Activated naive CD4-positive, alpha-beta T cell treated with anti-CD3 and anti-CD28 coated beads, Interleukin-2, amount 50 U/mL, for 72 hours (primary cell): ENCODE measurements at regions not wholly inside any gene's neighbourhood (a gene's known extent, or its start where the extent isn't known, plus 50 kb on each side); places are given as distances from the start of the nearest gene placed in this dataset.
"Not testable (repeated sequence)": the region's sequence is repeated elsewhere in the genome, so short reads cannot be mapped to it uniquely, and the experiment has no call there.

Experiments
- ATAC-seq, 2 donors: fragments of 150-1000 bp; cut with Tn5 transposase; 2 replicates each; pipeline ENCODE4 v1.10.0; 2021; ENCODE audit warnings: mild to moderate bottlenecking in 2 of 2, moderate library complexity in 2 of 2
- DNase-seq, 2 donors: peaks; one replicate each; pipeline ENCODE4 v3.0.0; 2021 to 2022; ENCODE audit warnings: low spot score in 2 of 2
- H3K27ac Mint-ChIP-seq, 2 donors: one replicate each; pipeline ENCODE4 v1.8.0; 2022; ENCODE audit warnings: mild to moderate bottlenecking in 2 of 2, mixed read lengths in 2 of 2
- H3K36me3 Mint-ChIP-seq, 2 donors: one replicate each; pipeline ENCODE4 v1.8.0; 2022; ENCODE audit warnings: mixed read lengths in 2 of 2
- H3K9me3 Mint-ChIP-seq, 2 donors: one replicate each; pipeline ENCODE4 v1.8.0; 2022; ENCODE audit warnings: mixed read lengths in 2 of 2

GRCh38 chr3:94616833-94617232 is 554.0 kb downstream of the NSUN3 start:
- H3K36me3 Mint-ChIP-seq: no peaks in the 10 kb centered on the region
- DNase-seq (no peak), ATAC-seq (no peak)
- no peak overlapping the region for H3K27ac Mint-ChIP-seq
- peaks cover 4 to 12% of the 10 kb centered on the region in 2 donors for H3K9me3 Mint-ChIP-seq

- DNase-seq: no peak
- H3K9me3 Mint-ChIP-seq: peaks cover 4 to 12% of the 10 kb centered on the region in 2 donors
- H3K27ac Mint-ChIP-seq: no peak overlapping the region
- ATAC-seq: no peak
- no peaks in the 10 kb centered on the region for H3K36me3 Mint-ChIP-seq
These were observed 554.5 kb downstream of the NSUN3 start for GRCh38 chr3:94617312-94617711.

- no peak for DNase-seq
- H3K36me3 Mint-ChIP-seq: no peaks in the 10 kb centered on the region
- no peak for ATAC-seq
- H3K9me3 Mint-ChIP-seq: peaks cover 0 to 4% of the 10 kb centered on the region in 2 donors
- H3K27ac Mint-ChIP-seq: no peak overlapping the region
These were observed 556.8 kb downstream of the NSUN3 start for GRCh38 chr3:94619643-94620042.

GRCh38 chr3:94626573-94626972 is 563.7 kb downstream of the NSUN3 start:
- Mint-ChIP-seq H3K27ac (no peak overlapping the region), H3K36me3 (no peaks in the 10 kb centered on the region), H3K9me3 (peaks cover 16 to 17% of the 10 kb centered on the region in 2 donors)
- ATAC-seq: no peak
- no peak for DNase-seq

- Mint-ChIP-seq H3K27ac (no peak overlapping the region), H3K9me3 (peaks cover 22 to 23% of the 10 kb centered on the region in 2 donors)
These were observed 564.8 kb downstream of the NSUN3 start for GRCh38 chr3:94627689-94628088.

GRCh38 chr3:94643400-94643799 is 580.5 kb downstream of the NSUN3 start:
- H3K9me3 Mint-ChIP-seq: peaks cover 20 to 30% of the 10 kb centered on the region in 2 donors
- no peak for ATAC-seq
- H3K36me3 Mint-ChIP-seq: no peaks in the 10 kb centered on the region
- DNase-seq: no peak
- H3K27ac Mint-ChIP-seq: no peak overlapping the region

More at GRCh38 chr3:94627689-94628088, 564.8 kb downstream of the NSUN3 start:
- DNase-seq: no peak
- no peak for ATAC-seq
- H3K36me3 Mint-ChIP-seq: no peaks in the 10 kb centered on the region

- H3K9me3 Mint-ChIP-seq: peaks cover 21 to 31% of the 10 kb centered on the region in 2 donors
- no peak for ATAC-seq
- no peak for DNase-seq
These were observed 582.9 kb downstream of the NSUN3 start for GRCh38 chr3:94645790-94646189.

GRCh38 chr3:94647131-94647530 is 584.3 kb downstream of the NSUN3 start:
- H3K36me3 Mint-ChIP-seq: peaks cover 0 to 5% of the 10 kb centered on the region in 2 donors
- DNase-seq: no peak
- no peak overlapping the region for H3K27ac Mint-ChIP-seq
- H3K9me3 Mint-ChIP-seq: peaks cover 21 to 27% of the 10 kb centered on the region in 2 donors
- no peak for ATAC-seq

More at GRCh38 chr3:94645790-94646189, 582.9 kb downstream of the NSUN3 start:
- Mint-ChIP-seq H3K27ac (no peak overlapping the region), H3K36me3 (peaks cover 0 to 5% of the 10 kb centered on the region in 2 donors)

GRCh38 chr3:94648270-94649180 is 585.7 kb downstream of the NSUN3 start:
- peaks cover 23 to 30% of the 10 kb centered on the region in 2 donors for H3K9me3 Mint-ChIP-seq
- H3K36me3 Mint-ChIP-seq, ATAC-seq, DNase-seq, H3K27ac Mint-ChIP-seq: not testable (repeated sequence)

- no peak for DNase-seq
- H3K36me3 Mint-ChIP-seq: peaks cover 0 to 14% of the 10 kb centered on the region in 2 donors
These were observed 591.2 kb downstream of the NSUN3 start for GRCh38 chr3:94654096-94654495.

GRCh38 chr3:94665922-94666321 is 603.1 kb downstream of the NSUN3 start:
- Mint-ChIP-seq H3K9me3 (peaks cover 0 to 3% of the 10 kb centered on the region in 2 donors), H3K27ac (no peak overlapping the region), H3K36me3 (no peaks in the 10 kb centered on the region)
- DNase-seq (no peak), ATAC-seq (no peak)

More at GRCh38 chr3:94654096-94654495, 591.2 kb downstream of the NSUN3 start:
- peaks cover 22 to 31% of the 10 kb centered on the region in 2 donors for H3K9me3 Mint-ChIP-seq
- ATAC-seq: no peak
- H3K27ac Mint-ChIP-seq: no peak overlapping the region

- no peak for DNase-seq
- Mint-ChIP-seq H3K27ac (no peak overlapping the region), H3K9me3 (peaks cover 5 to 7% of the 10 kb centered on the region in 2 donors), H3K36me3 (no peaks in the 10 kb centered on the region)
- no peak for ATAC-seq
These were observed 608.2 kb downstream of the NSUN3 start for GRCh38 chr3:94671078-94671477.

GRCh38 chr3:94673876-94674275 is 611.0 kb downstream of the NSUN3 start:
- Mint-ChIP-seq H3K9me3 (peaks cover 11 to 14% of the 10 kb centered on the region in 2 donors), H3K36me3 (peaks cover 0 to 6% of the 10 kb centered on the region in 2 donors), H3K27ac (no peak overlapping the region)
- ATAC-seq: no peak
- DNase-seq: no peak

- H3K36me3 Mint-ChIP-seq: no peaks in the 10 kb centered on the region
- H3K27ac Mint-ChIP-seq: no peak overlapping the region
- no peak for DNase-seq
- no peak for ATAC-seq
- peaks cover 7 to 17% of the 10 kb centered on the region in 2 donors for H3K9me3 Mint-ChIP-seq
These were observed 623.3 kb downstream of the NSUN3 start for GRCh38 chr3:94686208-94686607.

- H3K36me3 Mint-ChIP-seq: no peaks in the 10 kb centered on the region
- ATAC-seq: no peak
- no peak for DNase-seq
- H3K9me3 Mint-ChIP-seq: peaks cover 4 to 8% of the 10 kb centered on the region in 2 donors
- H3K27ac Mint-ChIP-seq: no peak overlapping the region
These were observed 631.3 kb downstream of the NSUN3 start for GRCh38 chr3:94693997-94694640.

GRCh38 chr3:94694894-94695293 is 632.0 kb downstream of the NSUN3 start:
- Mint-ChIP-seq H3K27ac (no peak overlapping the region), H3K9me3 (peaks cover 4 to 8% of the 10 kb centered on the region in 2 donors), H3K36me3 (no peaks in the 10 kb centered on the region)
- DNase-seq (no peak), ATAC-seq (no peak)

- H3K36me3 Mint-ChIP-seq: no peaks in the 10 kb centered on the region
- no peak overlapping the region for H3K27ac Mint-ChIP-seq
- peaks cover 5 to 7% of the 10 kb centered on the region in 2 donors for H3K9me3 Mint-ChIP-seq
- no peak for ATAC-seq
- no peak for DNase-seq
These were observed 641.6 kb downstream of the NSUN3 start for GRCh38 chr3:94704467-94704866.
